Effector memory CD8-positive, alpha-beta T cell (primary cell): ENCODE measurements at regions not wholly inside any gene's neighbourhood (a gene's known extent, or its start where the extent isn't known, plus 50 kb on each side); places are given as distances from the start of the nearest gene placed in this dataset.

Source experiments
- ATAC-seq: fragments of 150-1000 bp; cut with Tn5 transposase; replicated peaks from 2 replicates; pipeline ENCODE4 v1.10.0; 2021; ENCODE audit warnings: mild to moderate bottlenecking, moderate library complexity
- DNase-seq, 3 experiments: peaks; one replicate each; pipeline ENCODE4 v3.0.0; 2021
- H3K27ac Mint-ChIP-seq, 2 donors: one replicate each; pipeline ENCODE4 v1.8.0; 2022; ENCODE audit warnings: mild to moderate bottlenecking in 2 of 2, mixed read lengths in 2 of 2, moderate library complexity in 2 of 2
- H3K27me3 Mint-ChIP-seq, 2 donors: one replicate each; pipeline ENCODE4 v1.8.0; 2022; ENCODE audit warnings: mixed read lengths in 2 of 2
- H3K36me3 Mint-ChIP-seq: one replicate; pipeline ENCODE4 v1.8.0; 2022; ENCODE audit warnings: mild to moderate bottlenecking, moderate library complexity, mixed read lengths; ENCODE audit not compliant: insufficient read depth
- H3K4me1 Mint-ChIP-seq, 2 donors: one replicate each; pipeline ENCODE4 v1.8.0; 2022; ENCODE audit warnings: low read depth in 2 of 2, mixed read lengths in 2 of 2
- H3K4me3 Mint-ChIP-seq, 2 donors: one replicate each; pipeline ENCODE4 v1.8.0; 2022; ENCODE audit warnings: mild to moderate bottlenecking in 2 of 2, mixed read lengths in 2 of 2, moderate library complexity in 2 of 2
- H3K9me3 Mint-ChIP-seq, 2 donors: one replicate each; pipeline ENCODE4 v1.8.0; 2022; ENCODE audit warnings: mixed read lengths in 2 of 2

- ATAC-seq: no peak
- peaks cover 13 to 43% of the 10 kb centered on the region in 2 donors for H3K9me3 Mint-ChIP-seq
- H3K4me3 Mint-ChIP-seq: no peak overlapping the region
- no peak overlapping the region for H3K27ac Mint-ChIP-seq
- H3K36me3 Mint-ChIP-seq: no peaks in the 10 kb centered on the region
- H3K4me1 Mint-ChIP-seq: no peaks in the 10 kb centered on the region
- no peak for DNase-seq
- H3K27me3 Mint-ChIP-seq: no peaks in the 10 kb centered on the region
Measured at GRCh38 chr18:72152935-72153334, 391.2 kb downstream of the CBLN2 start.

- DNase-seq: no peak
- Mint-ChIP-seq H3K27me3 (no peaks in the 10 kb centered on the region), H3K4me1 (no peaks in the 10 kb centered on the region), H3K9me3 (peaks cover under 1 to 6% of the 10 kb centered on the region in 2 donors), H3K27ac (no peak overlapping the region), H3K4me3 (no peak overlapping the region), H3K36me3 (no peaks in the 10 kb centered on the region)
- no peak for ATAC-seq
Measured at GRCh38 chr18:72147830-72148229, 396.3 kb downstream of the CBLN2 start.

- H3K4me1 Mint-ChIP-seq: no peaks in the 10 kb centered on the region
- no peaks in the 10 kb centered on the region for H3K36me3 Mint-ChIP-seq
- no peaks in the 10 kb centered on the region for H3K27me3 Mint-ChIP-seq
- DNase-seq (no peak), ATAC-seq (no peak)
- H3K27ac Mint-ChIP-seq: no peak overlapping the region
- peaks cover 6 to 26% of the 10 kb centered on the region in 2 donors for H3K9me3 Mint-ChIP-seq
- no peak overlapping the region for H3K4me3 Mint-ChIP-seq
Measured at GRCh38 chr18:72140007-72140406, 404.1 kb downstream of the CBLN2 start.

- DNase-seq (no peak), ATAC-seq (no peak)
- Mint-ChIP-seq H3K9me3 (peaks cover 0 to 5% of the 10 kb centered on the region in 2 donors), H3K27me3 (no peaks in the 10 kb centered on the region), H3K4me3 (no peak overlapping the region), H3K27ac (no peak overlapping the region), H3K4me1 (no peaks in the 10 kb centered on the region), H3K36me3 (no peaks in the 10 kb centered on the region)
Measured at GRCh38 chr18:72128649-72129048, 415.5 kb downstream of the CBLN2 start.

- Mint-ChIP-seq H3K27ac (no peak overlapping the region), H3K4me3 (no peak overlapping the region), H3K4me1 (no peaks in the 10 kb centered on the region), H3K27me3 (no peaks in the 10 kb centered on the region), H3K9me3 (peaks cover 5 to 8% of the 10 kb centered on the region in 2 donors), H3K36me3 (no peaks in the 10 kb centered on the region)
- ATAC-seq (no peak), DNase-seq (no peak)
Measured at GRCh38 chr18:72122103-72122502, 422.0 kb downstream of the CBLN2 start.

- Mint-ChIP-seq H3K27ac (no peak overlapping the region), H3K9me3 (peaks cover 9 to 16% of the 10 kb centered on the region in 2 donors), H3K4me1 (no peaks in the 10 kb centered on the region), H3K27me3 (no peaks in the 10 kb centered on the region), H3K36me3 (no peaks in the 10 kb centered on the region), H3K4me3 (no peak overlapping the region)
- DNase-seq: no peak
- no peak for ATAC-seq
Measured at GRCh38 chr18:72119082-72119481, 425.1 kb downstream of the CBLN2 start.

- Mint-ChIP-seq H3K4me1 (no peaks in the 10 kb centered on the region), H3K4me3 (no peak overlapping the region), H3K9me3 (peaks cover 12 to 16% of the 10 kb centered on the region in 2 donors), H3K27ac (no peak overlapping the region), H3K36me3 (no peaks in the 10 kb centered on the region), H3K27me3 (no peaks in the 10 kb centered on the region)
- DNase-seq: no peak
- no peak for ATAC-seq
Measured at GRCh38 chr18:72114801-72115594, 429.1 kb downstream of the CBLN2 start.

- H3K4me3 Mint-ChIP-seq: no peak overlapping the region
- no peaks in the 10 kb centered on the region for H3K36me3 Mint-ChIP-seq
- H3K27ac Mint-ChIP-seq: no peak overlapping the region
- ATAC-seq: no peak
- DNase-seq: no peak
- H3K9me3 Mint-ChIP-seq: peaks cover 9 to 11% of the 10 kb centered on the region in 2 donors
- no peaks in the 10 kb centered on the region for H3K27me3 Mint-ChIP-seq
- H3K4me1 Mint-ChIP-seq: no peaks in the 10 kb centered on the region
Measured at GRCh38 chr18:72107647-72108383, 436.3 kb downstream of the CBLN2 start.

- no peaks in the 10 kb centered on the region for H3K36me3 Mint-ChIP-seq
- H3K4me3 Mint-ChIP-seq: no peak overlapping the region
- H3K27me3 Mint-ChIP-seq: no peaks in the 10 kb centered on the region
- no peak overlapping the region for H3K27ac Mint-ChIP-seq
- no peaks in the 10 kb centered on the region for H3K4me1 Mint-ChIP-seq
- no peak for ATAC-seq
- no peak for DNase-seq
- H3K9me3 Mint-ChIP-seq: peaks cover 6 to 22% of the 10 kb centered on the region in 2 donors
Measured at GRCh38 chr18:72104851-72105250, 439.3 kb downstream of the CBLN2 start.

- Mint-ChIP-seq H3K4me1 (no peaks in the 10 kb centered on the region), H3K36me3 (no peaks in the 10 kb centered on the region), H3K27ac (no peak overlapping the region), H3K9me3 (peaks cover 0 to 14% of the 10 kb centered on the region in 2 donors), H3K27me3 (no peaks in the 10 kb centered on the region), H3K4me3 (no peak overlapping the region)
- no peak for DNase-seq
- no peak for ATAC-seq
Measured at GRCh38 chr18:72102412-72102811, 441.7 kb downstream of the CBLN2 start.

- peaks cover 1 to 20% of the 10 kb centered on the region in 2 donors for H3K9me3 Mint-ChIP-seq
- DNase-seq: no peak
- no peaks in the 10 kb centered on the region for H3K27me3 Mint-ChIP-seq
- ATAC-seq: no peak
- no peak overlapping the region for H3K4me3 Mint-ChIP-seq
- H3K27ac Mint-ChIP-seq: no peak overlapping the region
- H3K36me3 Mint-ChIP-seq: no peaks in the 10 kb centered on the region
- H3K4me1 Mint-ChIP-seq: no peaks in the 10 kb centered on the region
Measured at GRCh38 chr18:72100465-72101004, 443.6 kb downstream of the CBLN2 start.

- DNase-seq (no peak), ATAC-seq (no peak)
- Mint-ChIP-seq H3K27me3 (no peaks in the 10 kb centered on the region), H3K36me3 (no peaks in the 10 kb centered on the region), H3K27ac (no peak overlapping the region), H3K9me3 (peaks cover 7 to 12% of the 10 kb centered on the region in 2 donors), H3K4me1 (no peaks in the 10 kb centered on the region), H3K4me3 (no peak overlapping the region)
Measured at GRCh38 chr18:72091369-72091768, 452.8 kb downstream of the CBLN2 start.

- H3K4me1 Mint-ChIP-seq: no peaks in the 10 kb centered on the region
- H3K9me3 Mint-ChIP-seq: peaks cover 17 to 18% of the 10 kb centered on the region in 2 donors
- H3K27me3 Mint-ChIP-seq: no peaks in the 10 kb centered on the region
- H3K36me3 Mint-ChIP-seq: no peaks in the 10 kb centered on the region
- H3K27ac Mint-ChIP-seq: no peak overlapping the region
- no peak for DNase-seq
- no peak for ATAC-seq
- no peak overlapping the region for H3K4me3 Mint-ChIP-seq
Measured at GRCh38 chr18:72089432-72089831, 454.7 kb downstream of the CBLN2 start.

GRCh38 chr18:72086421-72086820 lies 457.7 kb downstream of the CBLN2 start:
- Mint-ChIP-seq H3K27me3 (no peaks in the 10 kb centered on the region), H3K9me3 (peaks cover 17% of the 10 kb centered on the region in 2 donors), H3K4me1 (no peaks in the 10 kb centered on the region), H3K4me3 (no peak overlapping the region), H3K27ac (no peak overlapping the region), H3K36me3 (no peaks in the 10 kb centered on the region)
- DNase-seq: no peak
- ATAC-seq: no peak
